NCI-H187 (cell line): ENCODE measurements at regions not wholly inside any gene's neighbourhood (a gene's known extent, or its start where the extent isn't known, plus 50 kb on each side); places are given as distances from the start of the nearest gene placed in this dataset.

Source experiments
- DNase-seq, 2 experiments: peaks; one replicate each; lab custom pipeline; 2025; lab: John Stamatoyannopoulos, UW

GRCh38 chr3:79878708-79879107 is 110.9 kb upstream of the ROBO1 start:
- DNase-seq = no peak

GRCh38 chr3:79874646-79875045 is 106.8 kb upstream of the ROBO1 start:
- no peak for DNase-seq

DNA sequence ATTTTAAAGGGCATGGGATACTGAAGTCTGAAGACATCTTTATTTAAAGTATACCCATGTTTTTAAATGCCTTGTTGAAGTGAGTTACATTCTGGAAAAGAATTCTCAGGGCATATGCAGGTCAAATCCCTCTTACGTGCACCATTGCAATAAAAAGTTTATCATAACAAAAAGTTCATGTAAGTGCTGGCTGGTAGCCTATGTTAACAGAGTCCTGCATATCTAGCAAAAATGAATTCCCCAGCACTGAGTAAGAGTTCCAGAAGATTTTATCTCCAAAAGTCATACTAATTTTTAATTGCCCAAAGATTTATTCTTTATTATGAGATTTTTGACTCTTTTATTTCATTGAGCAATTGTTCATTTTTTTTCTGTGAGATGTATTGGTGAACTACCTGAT is 104.7 kb upstream of the ROBO1 start:
- DNase-seq = no peak

- no peak for DNase-seq
Measured at GRCh38 chr3:79871656-79872055, 103.9 kb upstream of the ROBO1 start.

DNA sequence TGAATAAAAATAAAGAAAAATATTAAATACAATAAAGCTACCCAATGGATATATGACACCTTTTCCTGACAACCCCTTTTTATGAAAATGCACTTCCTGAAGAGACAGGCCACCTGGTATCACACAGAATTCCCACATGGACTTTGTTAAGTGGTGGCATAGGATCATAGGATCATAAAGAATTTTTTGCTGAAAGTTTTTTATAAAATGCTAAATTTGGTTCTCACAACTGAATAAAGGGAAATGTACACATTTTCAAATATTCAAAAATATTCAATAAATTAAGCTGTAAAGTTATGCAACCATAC is 102.5 kb upstream of the ROBO1 start:
- no peak for DNase-seq

DNA sequence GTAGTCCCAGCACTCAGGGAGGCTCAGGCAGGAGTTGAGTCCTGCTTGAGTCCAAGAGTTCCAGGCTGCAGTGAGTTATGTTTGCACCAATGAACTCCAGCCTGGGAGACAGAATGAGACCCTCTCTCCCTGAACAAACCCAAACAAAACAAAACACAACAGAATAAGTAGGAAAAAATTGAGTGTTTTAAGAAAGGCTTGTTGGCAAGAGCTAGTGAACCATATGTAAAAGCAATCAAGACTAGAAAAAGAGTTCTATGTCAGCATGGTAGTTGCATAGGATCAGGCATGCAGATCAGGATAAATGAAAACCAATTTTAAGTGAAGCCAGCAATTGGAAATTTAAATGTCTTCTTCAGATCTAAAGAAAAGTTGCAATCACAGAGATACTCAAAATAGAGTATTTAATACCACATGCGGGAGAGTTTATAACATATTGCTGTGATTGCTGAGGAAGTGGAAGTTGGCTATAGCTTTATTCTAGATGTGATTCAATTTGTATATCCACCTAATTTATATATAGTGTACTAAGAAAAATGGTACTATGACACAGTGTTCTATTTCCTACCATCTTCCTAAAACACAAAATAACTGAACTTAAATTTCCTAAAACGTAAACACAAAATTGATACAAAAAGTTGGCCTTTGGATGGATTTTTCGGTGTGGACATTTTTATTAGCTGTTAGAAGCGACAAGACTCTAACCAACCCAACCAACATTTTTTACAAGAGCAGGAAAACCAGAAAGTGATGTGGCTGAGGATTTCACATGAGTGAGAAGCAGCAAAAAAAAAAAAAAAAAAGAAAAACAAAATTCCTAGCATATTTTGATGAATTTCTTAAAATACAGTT is 101.9 kb upstream of the ROBO1 start:
- no peak for DNase-seq

DNA sequence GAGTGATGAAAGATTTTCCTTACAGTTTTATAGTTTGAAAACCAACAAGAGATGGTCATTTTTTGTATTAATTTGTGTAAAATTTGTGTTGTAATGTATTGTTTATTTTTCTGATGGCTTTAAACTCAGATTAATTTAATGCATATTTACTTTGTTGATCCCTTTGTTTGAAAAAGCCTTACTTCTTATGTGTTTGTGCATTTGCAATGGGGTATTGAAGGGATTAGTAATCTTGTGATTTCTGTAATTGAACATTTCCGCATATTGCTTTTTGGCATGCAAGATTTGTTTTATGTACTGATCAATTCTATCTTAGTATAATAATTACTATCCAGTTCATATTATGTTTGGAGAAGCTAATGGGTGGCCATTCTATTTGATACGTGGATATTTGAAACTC is 98.4 kb upstream of the ROBO1 start:
- DNase-seq = no peak

DNA sequence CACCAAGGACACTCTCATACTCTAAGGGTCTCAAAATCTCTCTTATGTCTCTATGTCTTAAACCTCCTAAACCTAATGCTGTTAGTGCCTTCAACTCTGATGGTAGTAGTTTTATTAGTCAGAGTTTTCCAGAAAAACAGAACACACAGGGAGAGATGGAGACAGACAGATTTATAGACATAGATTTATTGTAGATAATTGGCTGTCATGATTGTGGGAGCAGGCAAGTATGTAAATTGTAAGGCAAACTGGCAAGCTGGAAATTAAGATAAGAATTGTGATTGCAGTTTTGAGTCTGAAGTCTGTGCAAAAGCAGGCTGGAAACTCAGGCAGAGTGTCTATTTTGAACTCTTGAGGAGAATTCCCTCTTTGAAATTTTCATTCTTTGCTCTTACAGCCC is 96.3 kb upstream of the ROBO1 start:
- DNase-seq = no peak

DNA sequence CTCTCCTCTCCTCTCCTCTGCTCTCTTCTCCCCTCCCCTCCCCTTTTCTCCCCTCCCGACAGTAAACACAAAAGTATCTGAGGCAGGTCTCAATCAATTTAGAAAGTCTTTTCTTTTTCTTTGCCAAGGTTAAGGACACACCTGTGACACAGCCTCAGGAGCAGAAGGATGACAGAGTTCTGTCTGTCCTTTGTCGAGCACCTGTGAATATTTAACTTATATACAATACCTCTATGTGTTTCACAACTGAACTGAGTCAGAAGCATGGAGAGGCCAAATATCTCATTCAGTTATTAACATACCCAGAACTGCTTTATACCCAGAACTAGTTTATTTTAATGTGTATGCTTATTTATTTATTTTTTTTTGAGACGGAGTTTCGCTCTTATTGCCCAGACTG is 81.1 kb upstream of the ROBO1 start:
- DNase-seq = no peak

DNA sequence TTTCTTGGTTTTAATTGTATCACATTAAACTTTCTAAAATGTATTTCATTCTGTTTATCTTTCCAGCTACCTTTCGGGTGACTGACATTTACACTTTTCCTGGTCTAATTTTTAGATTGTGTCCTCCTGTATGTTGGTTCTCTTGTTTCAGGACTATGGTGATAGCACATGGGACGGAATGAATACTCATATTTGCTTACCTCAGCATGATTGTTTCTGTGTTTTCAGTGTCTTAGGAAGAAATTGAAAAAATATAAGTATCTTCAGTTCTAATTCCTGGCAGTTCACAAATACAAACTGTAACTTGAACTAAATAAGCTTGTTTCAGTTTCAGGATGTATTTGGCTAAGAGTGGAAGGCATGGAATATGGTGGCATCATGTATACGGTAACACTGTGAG is 80.1 kb upstream of the ROBO1 start:
- no peak for DNase-seq

DNA sequence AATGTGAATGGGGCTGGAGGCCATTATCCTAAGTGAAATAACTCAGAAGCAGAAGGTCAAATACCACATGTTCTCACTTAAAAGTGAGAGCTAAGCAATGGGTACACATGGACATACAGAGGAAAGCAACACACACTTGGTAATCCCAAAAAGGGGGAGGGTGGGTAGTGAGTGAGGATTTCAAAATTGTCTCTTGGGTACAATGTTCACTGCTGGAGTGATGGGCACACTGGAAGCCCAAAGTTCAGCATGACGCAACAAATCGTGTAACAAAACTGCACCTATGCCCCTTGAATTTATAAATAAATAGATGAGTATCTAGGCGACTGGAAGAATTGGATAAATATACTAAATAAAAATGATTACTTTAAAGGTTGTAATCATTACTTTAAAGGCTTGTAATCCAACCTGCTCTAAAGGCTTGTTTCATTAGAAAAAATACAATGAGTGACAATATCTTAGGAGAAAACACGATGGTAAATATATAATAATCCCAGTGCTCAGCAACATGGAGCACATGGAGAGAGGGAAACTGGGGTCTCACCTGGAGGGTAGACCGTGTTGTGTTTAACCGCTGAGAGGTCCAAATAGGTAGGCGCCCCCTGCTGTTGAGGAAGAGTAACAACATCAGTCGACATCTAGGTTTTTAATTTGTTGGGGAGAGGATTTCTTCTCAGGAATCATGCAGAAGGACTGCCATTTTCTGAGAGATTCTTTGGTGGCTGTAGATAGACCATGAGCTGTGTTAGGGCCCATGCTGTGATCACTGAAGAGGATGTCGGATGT is 78.5 kb upstream of the ROBO1 start:
- no peak for DNase-seq

DNA sequence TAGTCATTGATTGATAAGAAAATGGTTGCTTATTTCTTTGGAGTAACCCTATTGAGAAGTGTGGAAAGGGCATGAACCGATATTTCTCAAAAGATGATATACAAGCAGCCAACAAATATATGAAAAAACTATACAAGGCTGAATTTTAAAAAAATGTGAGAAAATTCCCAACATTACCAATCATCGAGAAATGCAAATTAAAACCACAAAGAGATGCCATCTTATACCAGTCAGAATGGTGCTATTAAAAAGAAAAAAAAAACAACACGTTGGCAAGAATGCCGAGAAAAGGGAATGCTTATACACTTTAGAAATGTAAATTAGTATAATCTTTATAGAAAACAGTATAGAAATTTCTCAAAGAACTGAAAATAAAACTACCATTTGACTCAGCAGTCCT is 77.7 kb upstream of the ROBO1 start:
- DNase-seq = no peak

DNA sequence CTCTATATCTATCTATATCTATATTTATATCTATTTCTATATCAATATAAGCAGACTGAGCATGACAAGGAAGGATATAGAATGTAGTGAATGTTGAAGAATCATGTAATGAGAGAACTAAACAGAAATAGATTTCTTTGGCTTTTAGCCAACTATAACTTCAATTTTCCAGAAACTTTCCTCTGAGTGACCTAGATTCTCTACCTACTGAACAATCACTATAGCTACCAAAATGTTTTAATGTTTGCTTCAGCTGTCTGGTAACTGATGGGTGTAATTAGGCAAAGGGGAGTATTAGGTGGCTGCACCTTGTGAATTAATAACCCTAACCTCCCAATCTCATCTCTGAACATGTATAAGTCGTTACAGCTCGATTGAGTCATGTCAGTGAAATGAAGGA is 76.4 kb upstream of the ROBO1 start:
- DNase-seq = no peak

GRCh38 chr3:79843180-79843579 is 75.4 kb upstream of the ROBO1 start:
- DNase-seq = no peak

- no peak for DNase-seq
Measured at GRCh38 chr3:79835701-79836100, 67.9 kb upstream of the ROBO1 start.

GRCh38 chr3:79824166-79824565 is 56.4 kb upstream of the ROBO1 start:
- DNase-seq = no peak

- DNase-seq = no peak
Measured at GRCh38 chr3:79822076-79822475, 54.3 kb upstream of the ROBO1 start.

DNA sequence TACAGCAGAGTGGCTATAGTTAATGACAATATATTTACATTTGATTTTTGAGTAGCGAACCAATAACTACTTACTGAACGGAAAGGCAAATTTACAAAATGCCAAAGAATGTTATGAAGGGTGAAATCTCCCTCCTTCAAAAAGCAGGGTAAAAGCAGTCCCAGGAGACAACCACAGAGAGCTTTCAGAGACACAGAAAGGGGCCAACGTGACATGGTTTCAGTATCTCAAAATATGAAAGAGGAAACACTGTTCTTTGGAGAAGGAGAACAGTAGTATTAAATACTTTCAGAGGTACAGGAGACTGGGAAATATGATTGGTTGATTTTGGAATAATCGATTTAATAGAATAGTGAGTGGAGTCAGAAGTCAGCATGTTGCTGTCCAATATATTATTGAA is 52.3 kb upstream of the ROBO1 start:
- DNase-seq = no peak

DNA sequence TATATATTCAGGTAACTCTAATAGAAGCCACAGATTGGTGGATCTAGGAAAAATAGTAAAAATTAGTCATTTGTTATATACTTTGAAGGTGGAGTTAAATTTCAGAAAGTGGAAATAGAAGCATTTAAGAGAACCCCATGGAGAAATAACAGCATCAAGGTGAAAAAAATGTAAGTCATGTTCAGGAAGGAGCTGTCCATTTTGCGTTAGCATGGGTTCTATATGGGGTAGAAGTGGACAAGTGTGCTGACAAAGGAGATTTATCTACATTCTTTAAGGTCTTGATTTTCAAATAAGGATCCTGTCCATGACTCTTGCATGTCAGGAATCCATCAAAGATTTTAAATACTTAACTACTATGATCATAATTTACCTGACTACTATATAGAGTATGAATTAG is 50.2 kb upstream of the ROBO1 start:
- no peak for DNase-seq
